A673 (cell line): ENCODE measurements at regions not wholly inside any gene's neighbourhood (a gene's known extent, or its start where the extent isn't known, plus 50 kb on each side); places are given as distances from the start of the nearest gene placed in this dataset.
"Not testable (repeated sequence)": the region's sequence is repeated elsewhere in the genome, so short reads cannot be mapped to it uniquely, and the experiment has no call there.

Experiments used
- EZH2 ChIP-seq: fragments of 200-600 bp; sonication (generic); IDR thresholded peaks from 2 replicates; pipeline ENCODE4 v1.6.1; 2017; ENCODE audit warnings: borderline replicate concordance, low read depth, mild to moderate bottlenecking, mixed read lengths, antibody characterized with exemption, low read length; ENCODE audit not compliant: poor library complexity, severe bottlenecking
- TF ChIP-seq, protein P1 (sequence below): fragments of 300-800, 200-600 bp; sonication (generic); conservative IDR thresholded peaks from 2 replicates; pipeline ENCODE4 v1.5.1; 2017; ENCODE audit warnings: low read depth, mild to moderate bottlenecking, antibody characterized with exemption, low read length, moderate library complexity, mixed read lengths

DNA sequence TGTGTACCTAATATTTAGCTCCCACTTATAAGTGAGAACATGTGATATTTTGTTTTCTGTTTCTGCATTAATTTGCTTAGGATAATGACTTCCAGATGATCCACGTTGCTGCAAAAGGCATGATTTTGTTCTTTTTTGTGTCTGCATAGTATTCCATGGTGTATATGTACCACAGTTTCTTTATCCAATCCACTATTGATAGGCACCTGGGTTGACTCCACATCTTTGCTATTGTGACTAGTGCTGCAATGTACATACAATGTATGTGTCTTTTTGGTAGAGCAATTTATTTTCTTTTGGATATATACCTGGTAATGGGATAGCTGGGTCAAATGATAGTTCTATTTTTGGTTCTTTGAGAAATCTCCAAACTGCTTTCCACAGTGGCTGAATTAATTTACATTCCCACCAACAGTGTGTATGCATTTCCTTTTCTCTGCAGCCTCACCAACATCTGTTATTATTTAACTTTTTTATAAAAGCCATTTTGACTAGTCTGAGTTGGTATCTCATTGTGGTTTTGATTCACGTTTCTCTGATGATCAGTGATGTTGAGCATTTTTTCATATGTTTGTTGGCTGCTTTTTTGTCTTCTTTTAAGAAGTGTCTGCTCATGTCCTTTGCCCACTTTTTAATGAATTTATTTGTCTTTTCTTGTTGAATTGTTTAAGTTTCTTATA is 102.8 kb upstream of the GAS1 start:
- TF ChIP-seq, protein P1, sequence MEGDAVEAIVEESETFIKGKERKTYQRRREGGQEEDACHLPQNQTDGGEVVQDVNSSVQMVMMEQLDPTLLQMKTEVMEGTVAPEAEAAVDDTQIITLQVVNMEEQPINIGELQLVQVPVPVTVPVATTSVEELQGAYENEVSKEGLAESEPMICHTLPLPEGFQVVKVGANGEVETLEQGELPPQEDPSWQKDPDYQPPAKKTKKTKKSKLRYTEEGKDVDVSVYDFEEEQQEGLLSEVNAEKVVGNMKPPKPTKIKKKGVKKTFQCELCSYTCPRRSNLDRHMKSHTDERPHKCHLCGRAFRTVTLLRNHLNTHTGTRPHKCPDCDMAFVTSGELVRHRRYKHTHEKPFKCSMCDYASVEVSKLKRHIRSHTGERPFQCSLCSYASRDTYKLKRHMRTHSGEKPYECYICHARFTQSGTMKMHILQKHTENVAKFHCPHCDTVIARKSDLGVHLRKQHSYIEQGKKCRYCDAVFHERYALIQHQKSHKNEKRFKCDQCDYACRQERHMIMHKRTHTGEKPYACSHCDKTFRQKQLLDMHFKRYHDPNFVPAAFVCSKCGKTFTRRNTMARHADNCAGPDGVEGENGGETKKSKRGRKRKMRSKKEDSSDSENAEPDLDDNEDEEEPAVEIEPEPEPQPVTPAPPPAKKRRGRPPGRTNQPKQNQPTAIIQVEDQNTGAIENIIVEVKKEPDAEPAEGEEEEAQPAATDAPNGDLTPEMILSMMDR, result not testable (repeated sequence)
- not testable (repeated sequence) for TF ChIP-seq EZH2
